ENCODE measurements at regions not wholly inside any gene's neighbourhood (a gene's known extent, or its start where the extent isn't known, plus 50 kb on each side); places are given as distances from the start of the nearest gene placed in this dataset.

GRCh38 chr5:125149110-125149509 lies 402.7 kb upstream of the ZNF608 start:
- 57 to 70% methylated on average over 3 of the region's 3 CpGs for WGBS, 2 donors
- no peak for ATAC-seq (ENCODE audit: insufficient read depth, low FRiP score)

GRCh38 chr5:125149527-125149926 lies 403.1 kb upstream of the ZNF608 start:
- Histone ChIP-seq H3K4me1 (ENCODE audit: control insufficient read depth in 5 of 5, insufficient read depth in 5 of 5, low read length in 5 of 5) (peaks cover 0 to 41% (median 12%) of the 10 kb centered on the region in 5 donors), H3K4me3 (no peak overlapping the region), H3K27me3 (ENCODE audit: control insufficient read depth in 3 of 3, insufficient read depth in 3 of 3, low read length in 2 of 3) (no peaks in the 10 kb centered on the region), H3K36me3 (ENCODE audit: control insufficient read depth in 4 of 4, insufficient read depth in 4 of 4, low read length in 4 of 4) (no peaks in the 10 kb centered on the region), H3K27ac (ENCODE audit: low read depth in 1 of 2, low read length in 1 of 2) (no peak overlapping the region), H3K9ac (ENCODE audit: insufficient read depth in 1 of 2, low read length in 2 of 2) (no peak overlapping the region), H3K9me3 (ENCODE audit: control insufficient read depth in 4 of 4, insufficient read depth in 3 of 4, low read length in 3 of 4) (no peaks in the 10 kb centered on the region)
- WGBS, 2 donors: 78 to 88% methylated on average over 4 of the region's 4 CpGs
- ATAC-seq (ENCODE audit: insufficient read depth, low FRiP score) (no peak), DNase-seq (no peak)
- no peak for TF ChIP-seq CTCF (IDR thresholded peaks at IDR 0.05; ENCODE audit: control extremely low read depth, extremely low read depth)

More at GRCh38 chr5:125149110-125149509, 402.7 kb upstream of the ZNF608 start:
- DNase-seq: no peak
- no peak overlapping the region for H3K9ac ChIP-seq (ENCODE audit: insufficient read depth in 1 of 2, low read length in 2 of 2)
- H3K4me1 ChIP-seq (ENCODE audit: control insufficient read depth in 5 of 5, insufficient read depth in 5 of 5, low read length in 5 of 5): peaks cover 0 to 41% (median 12%) of the 10 kb centered on the region in 5 donors
- H3K36me3 ChIP-seq (ENCODE audit: control insufficient read depth in 4 of 4, insufficient read depth in 4 of 4, low read length in 4 of 4): no peaks in the 10 kb centered on the region
- no peak for TF ChIP-seq CTCF (IDR thresholded peaks at IDR 0.05; ENCODE audit: control extremely low read depth, extremely low read depth)
- H3K27ac ChIP-seq (ENCODE audit: low read depth in 1 of 2, low read length in 1 of 2): no peak overlapping the region
- H3K9me3 ChIP-seq (ENCODE audit: control insufficient read depth in 4 of 4, insufficient read depth in 3 of 4, low read length in 3 of 4): no peaks in the 10 kb centered on the region
- no peak overlapping the region for H3K4me3 ChIP-seq
- H3K27me3 ChIP-seq (ENCODE audit: control insufficient read depth in 3 of 3, insufficient read depth in 3 of 3, low read length in 2 of 3): no peaks in the 10 kb centered on the region

- no peaks in the 10 kb centered on the region for H3K36me3 ChIP-seq (ENCODE audit: control insufficient read depth in 4 of 4, insufficient read depth in 4 of 4, low read length in 4 of 4)
- H3K27ac ChIP-seq (ENCODE audit: low read depth in 1 of 2, low read length in 1 of 2): no peak overlapping the region
- H3K4me3 ChIP-seq: no peak overlapping the region
- peaks cover 0 to 41% (median 12%) of the 10 kb centered on the region in 5 donors for H3K4me1 ChIP-seq (ENCODE audit: control insufficient read depth in 5 of 5, insufficient read depth in 5 of 5, low read length in 5 of 5)
- WGBS, 2 donors: 77 to 81% methylated on average over 3 of the region's 3 CpGs
- no peaks in the 10 kb centered on the region for H3K27me3 ChIP-seq (ENCODE audit: control insufficient read depth in 3 of 3, insufficient read depth in 3 of 3, low read length in 2 of 3)
- no peak for TF ChIP-seq CTCF (IDR thresholded peaks at IDR 0.05; ENCODE audit: control extremely low read depth, extremely low read depth)
- no peak overlapping the region for H3K9ac ChIP-seq (ENCODE audit: insufficient read depth in 1 of 2, low read length in 2 of 2)
- DNase-seq: no peak
- no peaks in the 10 kb centered on the region for H3K9me3 ChIP-seq (ENCODE audit: control insufficient read depth in 4 of 4, insufficient read depth in 3 of 4, low read length in 3 of 4)
- no peak for ATAC-seq (ENCODE audit: insufficient read depth, low FRiP score)
Observed at GRCh38 chr5:125150041-125150669, 403.7 kb upstream of the ZNF608 start.

All from lung (tissue), 11 donors.